ENCODE measurements at regions not wholly inside any gene's neighbourhood (a gene's known extent, or its start where the extent isn't known, plus 50 kb on each side); places are given as distances from the start of the nearest gene placed in this dataset.

- no peaks in the 10 kb centered on the region for H3K36me3 Mint-ChIP-seq
- H3K4me1 Mint-ChIP-seq (ENCODE audit: low read depth), result no peaks in the 10 kb centered on the region
- no peaks in the 10 kb centered on the region for H3K9me3 Mint-ChIP-seq
- peaks cover 5% of the 10 kb centered on the region for H3K27me3 Mint-ChIP-seq
- no peak overlapping the region for H3K4me3 Mint-ChIP-seq
- intact Hi-C loops (cut with micrococcal nuclease), result no loop called here
- POLR2A ChIA-PET, result no interaction called here
- DNase-seq, result no peak
- no peak overlapping the region for H3K27ac Mint-ChIP-seq
- CTCF ChIA-PET, result no interaction called here
Measured at GRCh38 chr17:12250973-12251372, 230.3 kb downstream of the MAP2K4 start.

GRCh38 chr17:12252462-12252861 lies 231.8 kb downstream of the MAP2K4 start:
- no peak overlapping the region for H3K27ac Mint-ChIP-seq
- no peak for DNase-seq
- no peaks in the 10 kb centered on the region for H3K27me3 Mint-ChIP-seq
- POLR2A ChIA-PET, result no interaction called here
- no peak overlapping the region for H3K4me3 Mint-ChIP-seq
- CTCF ChIA-PET, result no interaction called here
- intact Hi-C loops (cut with micrococcal nuclease), result no loop called here
- no peaks in the 10 kb centered on the region for H3K36me3 Mint-ChIP-seq
- no peaks in the 10 kb centered on the region for H3K4me1 Mint-ChIP-seq (ENCODE audit: low read depth)
- no peaks in the 10 kb centered on the region for H3K9me3 Mint-ChIP-seq

DNA sequence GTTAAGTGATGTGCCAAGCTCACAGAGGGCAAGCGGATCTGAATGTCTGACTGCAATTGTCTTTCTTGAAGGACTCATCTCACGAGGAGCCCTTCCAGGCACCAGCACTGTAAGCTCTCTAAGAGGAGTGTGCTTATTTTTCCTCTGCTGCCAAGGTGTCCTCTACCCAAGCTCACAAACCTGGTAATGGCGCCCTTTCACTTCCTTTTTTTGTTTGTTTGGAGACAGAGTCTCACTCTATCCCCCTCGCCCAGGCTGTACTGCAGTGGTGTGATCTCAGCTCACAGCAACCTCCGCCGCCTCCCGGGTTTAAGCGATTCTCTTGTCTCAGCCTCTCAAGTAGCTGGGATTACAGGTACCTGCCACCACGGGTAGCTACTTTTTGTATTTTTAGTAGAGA lies 233.8 kb downstream of the MAP2K4 start:
- no peaks in the 10 kb centered on the region for H3K36me3 Mint-ChIP-seq
- H3K9me3 Mint-ChIP-seq, result no peaks in the 10 kb centered on the region
- ChIA-PET CTCF (no interaction called here), POLR2A (no interaction called here)
- no peak for DNase-seq
- intact Hi-C loops (cut with micrococcal nuclease), result no loop called here
- no peak overlapping the region for H3K27ac Mint-ChIP-seq
- H3K4me1 Mint-ChIP-seq (ENCODE audit: low read depth), result no peaks in the 10 kb centered on the region
- H3K27me3 Mint-ChIP-seq, result no peaks in the 10 kb centered on the region
- H3K4me3 Mint-ChIP-seq, result no peak overlapping the region

- peak; percentile 21 for DNase-seq
- Mint-ChIP-seq H3K4me3 (no peak overlapping the region), H3K4me1 (ENCODE audit: low read depth) (no peaks in the 10 kb centered on the region), H3K36me3 (no peaks in the 10 kb centered on the region), H3K9me3 (no peaks in the 10 kb centered on the region), H3K27me3 (no peaks in the 10 kb centered on the region), H3K27ac (no peak overlapping the region)
- CTCF ChIA-PET, result interaction anchor here (1.3 kb wide), 1 partner anchor 166 kb away, joined by 3 read pairs; no protein-coding TSS in a partner anchor
- intact Hi-C loops (cut with micrococcal nuclease), result loop anchor here (2.0 to 5.0 kb wide), 2 partner anchors 486 to 746 kb away; no protein-coding TSS in a partner anchor
- POLR2A ChIA-PET, result no interaction called here
Measured at GRCh38 chr17:12256380-12256995, 235.8 kb downstream of the MAP2K4 start.

- intact Hi-C loops (cut with micrococcal nuclease), result loop anchor here (2.0 to 5.0 kb wide), 2 partner anchors 486 to 745 kb away; no protein-coding TSS in a partner anchor
- H3K4me3 Mint-ChIP-seq, result no peak overlapping the region
- H3K4me1 Mint-ChIP-seq (ENCODE audit: low read depth), result no peaks in the 10 kb centered on the region
- no peak for DNase-seq
- no peaks in the 10 kb centered on the region for H3K36me3 Mint-ChIP-seq
- CTCF ChIA-PET, result interaction anchor here (0.7 to 0.9 kb wide), 2 partner anchors 9 to 417 kb away, joined by 3 read pairs; no protein-coding TSS in a partner anchor
- POLR2A ChIA-PET, result no interaction called here
- no peak overlapping the region for H3K27ac Mint-ChIP-seq
- H3K27me3 Mint-ChIP-seq, result no peaks in the 10 kb centered on the region
- H3K9me3 Mint-ChIP-seq, result no peaks in the 10 kb centered on the region
Measured at GRCh38 chr17:12257176-12257575, 236.5 kb downstream of the MAP2K4 start.

DNA sequence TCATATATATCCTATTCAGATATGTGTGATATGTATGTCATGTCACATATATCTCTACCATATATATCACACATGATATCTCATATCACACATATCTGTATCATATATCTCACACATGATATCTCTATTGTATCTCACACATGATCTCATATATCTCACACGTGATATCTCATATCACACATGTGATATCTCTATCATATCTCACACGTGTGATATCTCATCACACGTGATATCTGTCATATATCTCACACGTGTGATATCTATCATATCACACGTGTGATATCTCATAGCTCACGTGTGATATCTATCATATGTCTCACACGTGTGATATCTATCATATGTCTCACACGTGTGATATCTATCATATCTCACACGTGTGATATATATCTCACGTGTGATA lies 240.7 kb downstream of the MAP2K4 start:
- no peaks in the 10 kb centered on the region for H3K36me3 Mint-ChIP-seq
- no peak overlapping the region for H3K4me3 Mint-ChIP-seq
- DNase-seq, result no peak
- no peaks in the 10 kb centered on the region for H3K9me3 Mint-ChIP-seq
- ChIA-PET CTCF (no interaction called here), POLR2A (no interaction called here)
- no peaks in the 10 kb centered on the region for H3K4me1 Mint-ChIP-seq (ENCODE audit: low read depth)
- H3K27me3 Mint-ChIP-seq, result no peaks in the 10 kb centered on the region
- H3K27ac Mint-ChIP-seq, result no peak overlapping the region
- intact Hi-C loops (cut with micrococcal nuclease), result no loop called here

DNA sequence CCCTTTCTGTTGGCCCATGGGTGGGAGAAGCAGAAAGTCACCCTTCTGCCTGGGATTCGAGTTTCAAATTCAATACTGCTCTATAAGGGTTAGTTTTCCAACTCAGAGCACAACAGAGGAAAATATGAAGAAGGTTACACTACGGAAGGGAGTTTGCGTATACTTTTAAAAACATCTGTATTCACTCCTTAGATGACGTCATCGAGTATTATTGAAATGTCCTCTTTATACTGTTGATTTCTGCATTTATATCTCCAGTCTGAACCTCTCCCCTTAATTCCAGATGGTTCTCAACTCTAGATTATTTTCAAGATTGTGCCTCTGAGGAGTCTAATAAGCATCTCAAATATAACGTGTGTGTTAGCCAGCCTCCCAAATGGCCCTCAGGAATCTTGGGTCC lies 249.1 kb downstream of the MAP2K4 start:
- CTCF ChIA-PET, result no interaction called here
- Mint-ChIP-seq H3K27me3 (no peaks in the 10 kb centered on the region), H3K4me3 (no peak overlapping the region), H3K36me3 (no peaks in the 10 kb centered on the region), H3K27ac (no peak overlapping the region), H3K9me3 (peaks cover 13% of the 10 kb centered on the region), H3K4me1 (ENCODE audit: low read depth) (no peaks in the 10 kb centered on the region)
- POLR2A ChIA-PET, result no interaction called here
- intact Hi-C loops (cut with micrococcal nuclease), result no loop called here
- no peak for DNase-seq

- H3K27me3 Mint-ChIP-seq, result no peaks in the 10 kb centered on the region
- POLR2A ChIA-PET, result no interaction called here
- H3K9me3 Mint-ChIP-seq, result peaks cover 5% of the 10 kb centered on the region
- intact Hi-C loops (cut with micrococcal nuclease), result no loop called here
- CTCF ChIA-PET, result no interaction called here
- H3K27ac Mint-ChIP-seq, result no peak overlapping the region
- no peak overlapping the region for H3K4me3 Mint-ChIP-seq
- no peak for DNase-seq
- no peaks in the 10 kb centered on the region for H3K4me1 Mint-ChIP-seq (ENCODE audit: low read depth)
- H3K36me3 Mint-ChIP-seq, result no peaks in the 10 kb centered on the region
Measured at GRCh38 chr17:12277827-12278226, 257.1 kb downstream of the MAP2K4 start.

GRCh38 chr17:12282056-12282455 lies 261.4 kb downstream of the MAP2K4 start:
- CTCF ChIA-PET, result no interaction called here
- Mint-ChIP-seq H3K4me3 (no peak overlapping the region), H3K27me3 (no peaks in the 10 kb centered on the region), H3K36me3 (no peaks in the 10 kb centered on the region), H3K9me3 (no peaks in the 10 kb centered on the region), H3K27ac (no peak overlapping the region), H3K4me1 (ENCODE audit: low read depth) (no peaks in the 10 kb centered on the region)
- intact Hi-C loops (cut with micrococcal nuclease), result no loop called here
- POLR2A ChIA-PET, result no interaction called here
- DNase-seq, result no peak

- intact Hi-C loops (cut with micrococcal nuclease), result no loop called here
- Mint-ChIP-seq H3K27ac (no peak overlapping the region), H3K4me1 (ENCODE audit: low read depth) (no peaks in the 10 kb centered on the region), H3K36me3 (no peaks in the 10 kb centered on the region), H3K4me3 (no peak overlapping the region), H3K27me3 (no peaks in the 10 kb centered on the region), H3K9me3 (peaks cover 3% of the 10 kb centered on the region)
- POLR2A ChIA-PET, result no interaction called here
- CTCF ChIA-PET, result no interaction called here
- no peak for DNase-seq
Measured at GRCh38 chr17:12287953-12288352, 267.3 kb downstream of the MAP2K4 start.

DNA sequence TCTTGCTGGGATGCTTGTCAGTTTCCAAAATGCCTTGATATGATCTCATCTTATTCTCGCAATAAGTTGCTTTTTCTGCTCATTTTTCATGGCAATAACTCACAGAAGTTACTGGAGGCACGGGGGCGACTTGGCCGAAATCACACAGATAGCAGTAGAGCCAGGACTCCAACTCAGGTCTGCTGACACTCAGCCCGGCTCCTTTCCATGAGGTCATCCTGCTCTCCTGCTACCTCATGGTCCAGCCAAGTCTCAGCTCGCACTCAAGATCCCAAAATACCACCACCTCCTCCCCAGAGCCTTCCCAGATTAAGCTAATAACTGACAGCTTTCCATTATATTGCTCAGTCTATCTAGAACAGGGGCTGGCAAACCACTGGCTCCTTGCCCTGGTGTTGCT lies 269.5 kb downstream of the MAP2K4 start:
- intact Hi-C loops (cut with micrococcal nuclease), result no loop called here
- H3K4me1 Mint-ChIP-seq (ENCODE audit: low read depth), result no peaks in the 10 kb centered on the region
- H3K4me3 Mint-ChIP-seq, result no peak overlapping the region
- peaks cover 3% of the 10 kb centered on the region for H3K9me3 Mint-ChIP-seq
- H3K27ac Mint-ChIP-seq, result no peak overlapping the region
- POLR2A ChIA-PET, result no interaction called here
- no peaks in the 10 kb centered on the region for H3K36me3 Mint-ChIP-seq
- CTCF ChIA-PET, result no interaction called here
- no peaks in the 10 kb centered on the region for H3K27me3 Mint-ChIP-seq
- DNase-seq, result no peak

GRCh38 chr17:12296209-12296625 lies 275.5 kb downstream of the MAP2K4 start:
- Mint-ChIP-seq H3K27ac (no peak overlapping the region), H3K27me3 (no peaks in the 10 kb centered on the region), H3K4me3 (no peak overlapping the region), H3K36me3 (no peaks in the 10 kb centered on the region), H3K4me1 (ENCODE audit: low read depth) (no peaks in the 10 kb centered on the region), H3K9me3 (no peaks in the 10 kb centered on the region)
- ChIA-PET CTCF (interaction anchor here (0.7 kb wide), 1 partner anchor 48 kb away, joined by 3 read pairs; no protein-coding TSS in a partner anchor), POLR2A (interaction anchor here (0.5 kb wide), 1 partner anchor 87 kb away, joined by 3 read pairs; no protein-coding TSS in a partner anchor)
- no peak for DNase-seq
- intact Hi-C loops (cut with micrococcal nuclease), result no loop called here

DNA sequence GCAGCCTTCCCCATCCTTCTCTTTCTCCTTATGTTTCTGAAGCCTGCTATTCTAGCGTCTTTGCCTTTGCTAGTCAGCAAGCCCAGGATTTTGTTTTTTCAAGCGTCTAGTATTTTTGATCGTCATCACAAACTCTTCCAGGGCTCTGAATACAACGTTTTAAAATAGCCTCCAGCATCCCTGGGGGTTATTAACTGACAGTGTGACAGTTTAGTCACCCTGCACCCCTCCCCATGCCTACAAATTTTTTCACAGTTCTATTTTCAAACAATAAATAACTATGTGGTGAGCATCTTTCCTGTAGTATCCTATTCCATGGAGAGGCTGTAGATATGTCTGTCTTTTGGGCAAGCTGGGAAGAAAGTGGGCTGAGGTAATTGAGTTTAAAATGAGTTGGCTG lies 280.9 kb downstream of the MAP2K4 start:
- Mint-ChIP-seq H3K9me3 (no peaks in the 10 kb centered on the region), H3K27me3 (no peaks in the 10 kb centered on the region), H3K4me1 (ENCODE audit: low read depth) (no peaks in the 10 kb centered on the region), H3K36me3 (no peaks in the 10 kb centered on the region), H3K4me3 (no peak overlapping the region), H3K27ac (no peak overlapping the region)
- intact Hi-C loops (cut with micrococcal nuclease), result no loop called here
- POLR2A ChIA-PET, result no interaction called here
- DNase-seq, result no peak
- CTCF ChIA-PET, result no interaction called here

All from activated CD4-positive, alpha-beta memory T cell treated with anti-CD3 and anti-CD28 coated beads for 36 hours (primary cell).